GM13977 (cell line): ENCODE measurements at regions not wholly inside any gene's neighbourhood (a gene's known extent, or its start where the extent isn't known, plus 50 kb on each side); places are given as distances from the start of the nearest gene placed in this dataset.

Source experiments
- DNase-seq: peaks from one replicate; pipeline ENCODE4 v3.0.0; 2012; ENCODE audit warnings: low spot score
- in situ Hi-C: fragments of 300-500 bp; cut with MboI; formaldehyde crosslinking; loops from one replicate; pipeline ENCODE4 v1.12.0; 2022; ENCODE audit warnings: low sequenced_read_pairs, low pct_unique_long_range_greater_than_20kb, mixed read lengths, inconsistent platforms; ENCODE audit not compliant: unreplicated experiment
- TF ChIP-seq, protein P1 (sequence below): IDR thresholded peaks from 2 replicates; pipeline ENCODE4 v1.5.1; 2012; ENCODE audit warnings: mild to moderate bottlenecking, control low read depth; ENCODE audit not compliant: insufficient read depth; ENCODE audit errors: extremely low read depth, missing control alignments

DNA sequence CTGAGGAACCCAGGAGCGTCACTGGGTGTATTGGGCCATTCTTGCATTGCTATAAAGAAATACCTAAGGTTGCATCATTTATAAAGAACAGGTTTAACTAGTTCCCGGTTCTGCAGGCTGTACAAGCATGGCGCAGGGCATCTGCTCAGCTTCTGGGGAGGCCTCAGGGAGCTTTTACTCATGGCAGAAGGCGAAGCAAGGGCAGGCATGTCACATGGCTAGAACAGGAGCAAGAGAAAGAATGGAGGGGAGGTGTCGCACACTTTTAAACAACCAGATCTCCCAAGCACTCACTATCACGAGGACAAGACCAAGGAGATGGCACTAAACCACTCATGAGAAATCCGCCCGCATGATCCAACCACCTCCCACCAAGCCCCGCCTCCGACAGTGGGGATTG lies 65.2 kb downstream of the PSMG1 start:
- DNase-seq = no peak
- in situ Hi-C loops = no loop called here
- TF ChIP-seq, protein P1, sequence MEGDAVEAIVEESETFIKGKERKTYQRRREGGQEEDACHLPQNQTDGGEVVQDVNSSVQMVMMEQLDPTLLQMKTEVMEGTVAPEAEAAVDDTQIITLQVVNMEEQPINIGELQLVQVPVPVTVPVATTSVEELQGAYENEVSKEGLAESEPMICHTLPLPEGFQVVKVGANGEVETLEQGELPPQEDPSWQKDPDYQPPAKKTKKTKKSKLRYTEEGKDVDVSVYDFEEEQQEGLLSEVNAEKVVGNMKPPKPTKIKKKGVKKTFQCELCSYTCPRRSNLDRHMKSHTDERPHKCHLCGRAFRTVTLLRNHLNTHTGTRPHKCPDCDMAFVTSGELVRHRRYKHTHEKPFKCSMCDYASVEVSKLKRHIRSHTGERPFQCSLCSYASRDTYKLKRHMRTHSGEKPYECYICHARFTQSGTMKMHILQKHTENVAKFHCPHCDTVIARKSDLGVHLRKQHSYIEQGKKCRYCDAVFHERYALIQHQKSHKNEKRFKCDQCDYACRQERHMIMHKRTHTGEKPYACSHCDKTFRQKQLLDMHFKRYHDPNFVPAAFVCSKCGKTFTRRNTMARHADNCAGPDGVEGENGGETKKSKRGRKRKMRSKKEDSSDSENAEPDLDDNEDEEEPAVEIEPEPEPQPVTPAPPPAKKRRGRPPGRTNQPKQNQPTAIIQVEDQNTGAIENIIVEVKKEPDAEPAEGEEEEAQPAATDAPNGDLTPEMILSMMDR = no peak

GRCh38 chr21:39117440-39117970 lies 65.7 kb downstream of the PSMG1 start:
- DNase-seq = no peak
- in situ Hi-C loops = no loop called here
- TF ChIP-seq, protein P1 = no peak

DNA sequence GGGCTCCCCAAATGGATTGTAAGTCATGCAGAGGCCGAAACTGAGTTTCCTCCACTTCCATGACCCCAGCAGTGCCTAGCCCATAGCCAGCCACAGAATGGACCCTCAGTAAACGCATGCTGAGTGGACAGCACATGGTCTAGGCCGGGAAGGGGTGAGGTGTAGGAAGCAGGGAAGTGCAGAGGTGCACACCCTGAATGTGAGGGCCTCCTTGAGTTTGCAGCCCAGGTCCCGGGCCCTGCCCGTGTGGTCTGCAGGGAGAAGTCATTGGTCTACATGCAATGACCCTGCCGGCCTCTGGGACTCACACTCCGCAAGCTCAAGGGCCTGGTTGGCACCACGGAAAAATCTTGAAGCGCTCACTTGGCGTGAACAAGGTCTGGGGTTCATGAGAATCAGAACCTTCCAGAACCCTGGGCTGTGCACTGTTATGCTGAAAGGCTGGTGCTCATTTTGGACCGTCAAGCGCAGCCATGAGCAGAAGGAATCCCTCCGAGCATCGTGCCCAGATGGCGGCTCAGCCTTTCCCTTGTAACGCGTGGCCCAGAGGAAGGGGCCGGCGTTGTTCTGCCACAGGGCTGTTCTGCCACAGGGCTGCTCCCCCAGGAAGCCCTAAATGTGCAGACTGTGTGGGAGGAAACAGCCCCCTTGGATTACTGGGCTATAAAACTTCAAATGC lies 66.4 kb downstream of the PSMG1 start:
- TF ChIP-seq, protein P1 = no peak
- no peak for DNase-seq
- in situ Hi-C loops = no loop called here

DNA sequence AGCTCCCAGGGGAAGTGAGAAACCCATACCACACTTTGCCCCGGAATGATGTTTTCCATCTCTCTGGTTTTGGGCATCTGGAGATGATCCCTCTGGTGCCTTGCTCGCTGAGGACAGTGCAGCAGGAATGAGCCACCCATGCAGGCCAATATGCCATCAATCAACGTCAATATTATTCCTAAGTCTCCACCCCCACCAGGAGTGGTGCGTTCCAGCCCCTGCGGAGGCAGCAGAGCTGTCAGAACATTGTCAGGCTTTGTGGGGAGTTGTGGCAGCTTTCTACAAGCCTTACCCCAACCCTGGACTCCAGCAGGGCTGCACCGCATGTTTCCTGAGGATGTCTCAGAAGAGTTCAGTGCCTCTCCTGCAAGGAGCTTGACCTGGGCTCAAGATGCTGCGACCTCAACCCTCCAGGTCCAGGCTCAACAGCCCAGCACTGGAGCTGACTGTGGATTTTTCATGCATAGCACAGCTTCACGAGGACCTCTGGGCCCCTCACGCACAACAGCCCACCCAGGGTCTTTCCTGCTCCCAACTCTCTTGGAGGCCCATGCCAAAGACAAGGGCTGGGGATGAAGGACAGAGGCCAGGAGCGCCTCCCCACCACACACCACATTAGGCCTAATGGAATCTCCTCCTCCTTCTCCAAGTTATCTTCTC lies 67.5 kb downstream of the PSMG1 start:
- no peak for DNase-seq
- in situ Hi-C loops = no loop called here
- TF ChIP-seq, protein P1 = no peak

DNA sequence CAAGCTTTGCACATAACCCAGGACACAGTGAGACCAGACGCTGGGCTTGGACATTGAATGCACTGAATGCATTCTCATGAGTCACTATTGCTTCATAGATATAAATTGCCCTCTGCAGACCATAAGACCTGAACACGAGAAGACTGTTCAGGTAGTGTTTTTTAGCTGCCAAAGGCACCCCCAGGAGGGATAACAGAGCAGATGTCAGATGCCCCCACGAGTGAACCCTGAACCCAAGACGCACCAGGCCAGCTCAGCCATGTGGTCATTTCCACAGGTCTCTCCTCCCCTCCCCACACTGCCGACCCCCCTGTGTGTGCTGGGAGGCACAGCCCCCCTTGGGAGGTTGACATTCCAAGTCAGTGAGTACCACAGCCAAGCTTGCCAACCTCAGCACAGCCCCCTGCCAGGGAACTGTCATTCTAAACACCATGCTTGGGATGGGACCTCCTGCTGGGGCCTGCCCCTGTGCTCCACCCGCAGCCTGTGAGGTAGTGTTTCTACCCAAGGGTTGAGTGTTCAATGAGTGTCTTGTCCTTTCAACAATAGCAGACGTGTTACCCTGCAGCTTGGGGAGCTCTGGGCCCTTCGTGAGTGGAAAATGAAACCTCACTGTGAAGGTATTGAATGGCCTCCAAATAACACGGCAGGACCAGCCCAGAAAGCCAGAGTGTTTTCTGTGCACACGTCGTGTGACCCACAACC lies 68.2 kb downstream of the PSMG1 start:
- in situ Hi-C loops = no loop called here
- TF ChIP-seq, protein P1 = no peak
- no peak for DNase-seq

- in situ Hi-C loops = no loop called here
- no peak for DNase-seq
- TF ChIP-seq, protein P1 = no peak
Observed at GRCh38 chr21:39111931-39112550, 71.2 kb downstream of the PSMG1 start.
